Liver (tissue), 8 donors: ENCODE measurements at regions not wholly inside any gene's neighbourhood (a gene's known extent, or its start where the extent isn't known, plus 50 kb on each side); places are given as distances from the start of the nearest gene placed in this dataset.

Experiments used
- DNase-seq: peaks from one replicate; pipeline ENCODE4 v3.0.0-alpha.2; 2017; ENCODE audit warnings: low spot score
- H3K27ac ChIP-seq, 2 donors: one replicate each; pipeline ENCODE4 v1.7.0; 2013; ENCODE audit warnings: inconsistent platforms in 2 of 2, low read length in 2 of 2, control low read depth in 1 of 2, low read depth in 1 of 2, mild to moderate bottlenecking in 1 of 2
- H3K27me3 ChIP-seq, 4 donors: one replicate each; pipeline versions ENCODE4 v1.6.1 to v1.7.0; 2013; ENCODE audit warnings: low read length in 3 of 4, inconsistent platforms in 1 of 4, mild to moderate bottlenecking in 1 of 4, moderate library complexity in 1 of 4; ENCODE audit not compliant: control insufficient read depth in 4 of 4, insufficient read depth in 4 of 4
- H3K36me3 ChIP-seq, 4 donors: one replicate each; pipeline versions ENCODE4 v1.6.1 to v1.7.0; 2013; ENCODE audit warnings: low read length in 3 of 4, mild to moderate bottlenecking in 3 of 4, low read depth in 1 of 4, moderate library complexity in 1 of 4; ENCODE audit not compliant: control insufficient read depth in 4 of 4, insufficient read depth in 3 of 4
- H3K4me1 ChIP-seq, 4 donors: one replicate each; pipeline versions ENCODE4 v1.6.1 to v1.7.0; 2013; ENCODE audit warnings: low read length in 3 of 4, mild to moderate bottlenecking in 3 of 4, moderate library complexity in 1 of 4; ENCODE audit not compliant: control insufficient read depth in 4 of 4, insufficient read depth in 4 of 4
- H3K4me3 ChIP-seq, 3 donors: one replicate each; pipeline versions ENCODE4 v1.6.1 to v1.7.0; 2013; ENCODE audit warnings: low read length in 3 of 3, control low read depth in 1 of 3, low read depth in 1 of 3, mild to moderate bottlenecking in 1 of 3
- H3K9ac ChIP-seq, 2 donors: one replicate each; pipeline ENCODE4 v1.7.0; 2013; ENCODE audit warnings: low read length in 2 of 2, mild to moderate bottlenecking in 2 of 2, moderate library complexity in 2 of 2, control low read depth in 1 of 2, low read depth in 1 of 2
- H3K9me3 ChIP-seq, 4 donors: one replicate each; pipeline versions ENCODE4 v1.6.1 to v1.7.0; 2013; ENCODE audit warnings: low read length in 3 of 4; ENCODE audit not compliant: control insufficient read depth in 4 of 4
- ATF3 ChIP-seq: IDR thresholded peaks from 2 replicates; pipeline ENCODE4 v1.6.1; 2016; ENCODE audit warnings: antibody characterized with exemption
- CTCF ChIP-seq: fragments of 150-350 bp; IDR thresholded peaks from 2 replicates; pipeline ENCODE4 v1.5.1; 2017; ENCODE audit warnings: improper control_type of control experiment, low read depth, low read length; ENCODE audit not compliant: missing input control
- EGR1 ChIP-seq, 2 donors: IDR thresholded peaks; 2 replicates each; pipeline ENCODE4 v1.6.1; 2016 to 2018; ENCODE audit warnings: antibody characterized with exemption in 2 of 2, low read depth in 2 of 2
- FOXA1 ChIP-seq: IDR thresholded peaks from 2 replicates; pipeline ENCODE4 v1.6.1; 2016; ENCODE audit warnings: antibody characterized with exemption
- FOXA2 ChIP-seq: IDR thresholded peaks from 2 replicates; pipeline ENCODE4 v1.6.1; 2016; ENCODE audit warnings: antibody characterized with exemption
- GABPA ChIP-seq, 2 donors: IDR thresholded peaks in 1 of 2; conservative IDR thresholded peaks in 1 of 2; 2 replicates each; pipeline ENCODE4 v1.6.1; 2016; ENCODE audit warnings: antibody characterized with exemption in 2 of 2, mild to moderate bottlenecking in 1 of 2, moderate library complexity in 1 of 2
- HNF4A ChIP-seq, 2 donors: conservative IDR thresholded peaks; 2 replicates each; pipeline ENCODE4 v1.6.1; 2016; ENCODE audit warnings: antibody characterized with exemption in 2 of 2, mild to moderate bottlenecking in 2 of 2
- HNF4G ChIP-seq: IDR thresholded peaks from 2 replicates; pipeline ENCODE4 v1.6.1; 2016; ENCODE audit warnings: antibody characterized with exemption
- JUND ChIP-seq, 2 donors: IDR thresholded peaks; 2 replicates each; pipeline ENCODE4 v1.6.1; 2016; ENCODE audit warnings: antibody characterized with exemption in 2 of 2
- MAX ChIP-seq: IDR thresholded peaks from 2 replicates; pipeline ENCODE4 v1.6.1; 2016; ENCODE audit warnings: antibody characterized with exemption
- NR2F2 ChIP-seq: IDR thresholded peaks from 2 replicates; pipeline ENCODE4 v1.6.1; 2016; ENCODE audit warnings: antibody characterized with exemption
- RAD21 ChIP-seq, 2 donors: IDR thresholded peaks; 2 replicates each; pipeline ENCODE4 v1.6.1; 2016; ENCODE audit warnings: antibody characterized with exemption in 2 of 2, mild to moderate bottlenecking in 2 of 2
- REST ChIP-seq: IDR thresholded peaks from 2 replicates; pipeline ENCODE4 v1.6.1; 2016; ENCODE audit warnings: antibody characterized with exemption, mild to moderate bottlenecking
- SP1 ChIP-seq: IDR thresholded peaks from 2 replicates; pipeline ENCODE4 v1.6.1; 2018; ENCODE audit warnings: antibody characterized with exemption, mild to moderate bottlenecking
- TAF1 ChIP-seq: conservative IDR thresholded peaks from 2 replicates; pipeline ENCODE4 v1.6.1; 2016; ENCODE audit warnings: antibody characterized with exemption, mild to moderate bottlenecking
- YY1 ChIP-seq: IDR thresholded peaks from 2 replicates; pipeline ENCODE4 v1.6.1; 2016; ENCODE audit warnings: antibody characterized with exemption, mild to moderate bottlenecking
- ZBTB33 ChIP-seq: IDR thresholded peaks from 2 replicates; pipeline ENCODE4 v1.6.1; 2016; ENCODE audit warnings: antibody characterized with exemption
- WGBS: extraction: QIAGEN DNeasy Blood & Tissue Kit; methylation state at CpG from one replicate; pipeline ENCODE4 v1.1.7; 2013; 5-methylcytosine and 5-hydroxymethylcytosine counted together
- donor health status: healthy.
- donor health status: healthy.
- donor health status: healthy.
- donor health status: healthy.
- donor health status: healthy.

- no peaks in the 10 kb centered on the region for H3K36me3 ChIP-seq
- 50% methylated on average over 6 of the region's 6 CpGs for WGBS
- H3K9ac ChIP-seq: no peak overlapping the region
- DNase-seq: no peak
- H3K4me1 ChIP-seq: no peaks in the 10 kb centered on the region
- no peak for TF ChIP-seq CTCF
- no peak for TF ChIP-seq YY1
- no peak for TF ChIP-seq JUND (IDR thresholded peaks at IDR 0.05)
- TF ChIP-seq HNF4A (conservative IDR thresholded peaks at IDR 0.05): no peak
- no peak overlapping the region for H3K27ac ChIP-seq
- H3K9me3 ChIP-seq: no peaks in the 10 kb centered on the region
- no peak overlapping the region for H3K4me3 ChIP-seq
- no peaks in the 10 kb centered on the region for H3K27me3 ChIP-seq
These were observed 1824.2 kb upstream of the TENM3 start for GRCh38 chr4:180418819-180419531.

- no peak overlapping the region for H3K4me3 ChIP-seq
- no peaks in the 10 kb centered on the region for H3K27me3 ChIP-seq
- DNase-seq: no peak
- no peak for TF ChIP-seq SP1
- TF ChIP-seq RAD21 (IDR thresholded peaks at IDR 0.05): no peak
- TF ChIP-seq MAX: no peak
- TF ChIP-seq YY1: no peak
- no peak for TF ChIP-seq FOXA2
- TF ChIP-seq ZBTB33: no peak
- H3K9ac ChIP-seq: no peak overlapping the region
- H3K27ac ChIP-seq: no peak overlapping the region
- H3K36me3 ChIP-seq: no peaks in the 10 kb centered on the region
- no peaks in the 10 kb centered on the region for H3K9me3 ChIP-seq
- WGBS: 63% methylated on average over 5 of the region's 5 CpGs
- no peaks in the 10 kb centered on the region for H3K4me1 ChIP-seq
These were observed 1820.1 kb upstream of the TENM3 start for GRCh38 chr4:180422989-180423711.

GRCh38 chr4:180423712-180424057, 1819.5 kb upstream of the TENM3 start:
- H3K27me3 ChIP-seq: no peaks in the 10 kb centered on the region
- TF ChIP-seq FOXA2 (no peak), JUND (IDR thresholded peaks at IDR 0.05) (no peak), HNF4G (no peak), NR2F2 (no peak), FOXA1 (no peak), RAD21 (IDR thresholded peaks at IDR 0.05) (no peak), ATF3 (no peak), REST (no peak), GABPA (IDR thresholded peaks at IDR 0.05 in 1 of 2, conservative IDR thresholded peaks at IDR 0.05 in 1 of 2) (no peak), CTCF (no peak), EGR1 (IDR thresholded peaks at IDR 0.05; ENCODE audit: low read depth in 2 of 2) (no peak), TAF1 (no peak), SP1 (no peak)
- no peaks in the 10 kb centered on the region for H3K4me1 ChIP-seq
- DNase-seq: no peak
- WGBS: 73% methylated on average over 4 of the region's 4 CpGs
- H3K36me3 ChIP-seq: no peaks in the 10 kb centered on the region
- H3K9me3 ChIP-seq: no peaks in the 10 kb centered on the region
- no peak overlapping the region for H3K27ac ChIP-seq
- no peak overlapping the region for H3K9ac ChIP-seq
- no peak overlapping the region for H3K4me3 ChIP-seq
